Right lobe of liver (tissue), 6 donors: ENCODE measurements at regions not wholly inside any gene's neighbourhood (a gene's known extent, or its start where the extent isn't known, plus 50 kb on each side); places are given as distances from the start of the nearest gene placed in this dataset.

Experiments used
- ATAC-seq, 4 donors: fragments of 200-7000 bp; cut with Tn5 transposase; one replicate each; pipeline ENCODE4 v1.9.1; 2020; ENCODE audit warnings: mild to moderate bottlenecking in 4 of 4, moderate library complexity in 4 of 4
- DNase-seq, 3 donors: peaks; one replicate each; pipeline ENCODE4 v3.0.0-alpha.2; 2020
- H3K27ac ChIP-seq, 3 donors: fragments of 200-600 bp; one replicate each; pipeline ENCODE4 v1.8.0; 2022
- H3K27me3 ChIP-seq, 2 donors: fragments of 200-600 bp; one replicate each; pipeline ENCODE4 v1.8.0; 2022
- H3K36me3 ChIP-seq, 4 donors: fragments of 200-600 bp; sonication (generic) in 1 of 4; one replicate each; pipeline versions ENCODE4 v1.5.1 to v1.8.0; 2017 to 2022; ENCODE audit warnings: control low read depth in 1 of 4
- H3K4me1 ChIP-seq, 4 donors: fragments of 200-600 bp; sonication (generic) in 1 of 4; one replicate each; pipeline versions ENCODE4 v1.5.1 to v1.8.0; 2017 to 2022; ENCODE audit warnings: control low read depth in 1 of 4
- H3K4me3 ChIP-seq, 3 donors: fragments of 200-600 bp; one replicate each; pipeline ENCODE4 v1.8.0; 2022
- H3K9me3 ChIP-seq, 4 donors: fragments of 200-600 bp; sonication (generic) in 1 of 4; one replicate each; pipeline versions ENCODE4 v1.5.1 to v1.8.0; 2017 to 2022; ENCODE audit warnings: control low read depth in 1 of 4
- POLR2A ChIP-seq: fragments of 450-650 bp; IDR thresholded peaks from one replicate; pipeline ENCODE4 v1.6.1; 2017; ENCODE audit warnings: antibody characterized with exemption, mild to moderate bottlenecking
- WGBS: methylation state at CpG from one replicate; pipeline ENCODE4 v1.1.6; 2018; ENCODE audit warnings: low coverage, low lambda C conversion rate; ENCODE audit not compliant: insufficient coverage; ENCODE audit errors: missing lambda C conversion rate; 5-methylcytosine and 5-hydroxymethylcytosine counted together
- intact Hi-C, 2 donors: fragments of 100-400 bp; cut with DNase I; formaldehyde crosslinking; loops; one replicate each; pipeline versions ENCODE4 v1.11.2 to v1.14.1; 2022
- TF ChIP-seq, protein P1 (sequence below), 4 donors: fragments of 200-600 bp in 3 of 4; fragments of 450-650 bp in 1 of 4; IDR thresholded peaks; one replicate each; pipeline versions ENCODE4 v1.5.1 to v1.8.0; 2016 to 2022; ENCODE audit warnings: antibody characterized with exemption in 4 of 4, mild to moderate bottlenecking in 2 of 4
- donor health status: DM: no; HTN: yes; CAD: no.
- donor health status: DM: no; HTN: no; CAD: no.
- donor health status: DM: no; HTN: no; CAD: no.
- donor health status: DM: no; HTN: yes; CAD: no.
- donor health status: DM: no; HTN: yes; CAD: no.

- no peaks in the 10 kb centered on the region for H3K9me3 ChIP-seq
- no peaks in the 10 kb centered on the region for H3K27me3 ChIP-seq
- intact Hi-C loops, result no loop called here
- DNase-seq, result no peak
- ATAC-seq, result no peak
- no peak overlapping the region for H3K27ac ChIP-seq
- TF ChIP-seq, protein P1, sequence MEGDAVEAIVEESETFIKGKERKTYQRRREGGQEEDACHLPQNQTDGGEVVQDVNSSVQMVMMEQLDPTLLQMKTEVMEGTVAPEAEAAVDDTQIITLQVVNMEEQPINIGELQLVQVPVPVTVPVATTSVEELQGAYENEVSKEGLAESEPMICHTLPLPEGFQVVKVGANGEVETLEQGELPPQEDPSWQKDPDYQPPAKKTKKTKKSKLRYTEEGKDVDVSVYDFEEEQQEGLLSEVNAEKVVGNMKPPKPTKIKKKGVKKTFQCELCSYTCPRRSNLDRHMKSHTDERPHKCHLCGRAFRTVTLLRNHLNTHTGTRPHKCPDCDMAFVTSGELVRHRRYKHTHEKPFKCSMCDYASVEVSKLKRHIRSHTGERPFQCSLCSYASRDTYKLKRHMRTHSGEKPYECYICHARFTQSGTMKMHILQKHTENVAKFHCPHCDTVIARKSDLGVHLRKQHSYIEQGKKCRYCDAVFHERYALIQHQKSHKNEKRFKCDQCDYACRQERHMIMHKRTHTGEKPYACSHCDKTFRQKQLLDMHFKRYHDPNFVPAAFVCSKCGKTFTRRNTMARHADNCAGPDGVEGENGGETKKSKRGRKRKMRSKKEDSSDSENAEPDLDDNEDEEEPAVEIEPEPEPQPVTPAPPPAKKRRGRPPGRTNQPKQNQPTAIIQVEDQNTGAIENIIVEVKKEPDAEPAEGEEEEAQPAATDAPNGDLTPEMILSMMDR (IDR thresholded peaks at IDR 0.05), result no peak
- TF ChIP-seq POLR2A, result no peak
- H3K4me3 ChIP-seq, result no peak overlapping the region
- no peaks in the 10 kb centered on the region for H3K36me3 ChIP-seq
- H3K4me1 ChIP-seq, result no peaks in the 10 kb centered on the region
- 50% methylated on average over 6 of the region's 6 CpGs for WGBS
Observed at GRCh38 chr18:73683409-73684238, 464.0 kb downstream of the FBXO15 start.

GRCh38 chr18:73681912-73682311 is 465.7 kb downstream of the FBXO15 start:
- no peaks in the 10 kb centered on the region for H3K27me3 ChIP-seq
- no peaks in the 10 kb centered on the region for H3K36me3 ChIP-seq
- H3K27ac ChIP-seq, result no peak overlapping the region
- H3K4me1 ChIP-seq, result no peaks in the 10 kb centered on the region
- H3K4me3 ChIP-seq, result no peak overlapping the region
- H3K9me3 ChIP-seq, result no peaks in the 10 kb centered on the region
- intact Hi-C loops, result no loop called here
- DNase-seq (no peak), ATAC-seq (no peak)
- TF ChIP-seq, protein P1 (IDR thresholded peaks at IDR 0.05), result no peak
- TF ChIP-seq POLR2A, result no peak
- 35% methylated on average over 2 of the region's 3 CpGs for WGBS

DNA sequence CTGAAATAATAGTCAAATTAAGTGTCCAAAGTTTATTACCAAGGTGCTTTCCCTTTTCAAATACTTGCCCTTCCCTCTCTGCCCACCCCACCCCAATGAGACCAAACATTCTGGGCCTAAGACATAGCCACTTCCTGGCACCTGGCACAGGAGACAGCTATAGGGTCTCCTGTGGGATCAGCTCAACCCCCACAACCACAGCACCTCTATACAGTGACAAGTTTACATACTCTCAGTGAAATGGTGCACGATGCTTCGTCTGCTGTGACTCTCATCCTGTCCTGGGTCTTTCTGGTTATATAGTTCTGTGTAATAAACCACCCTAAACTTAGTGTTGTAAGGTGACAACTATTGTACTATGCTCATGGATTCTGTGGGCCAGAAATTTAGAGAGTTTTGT is 466.2 kb downstream of the FBXO15 start:
- ATAC-seq (no peak), DNase-seq (no peak)
- no peak overlapping the region for H3K4me3 ChIP-seq
- no peaks in the 10 kb centered on the region for H3K4me1 ChIP-seq
- H3K9me3 ChIP-seq, result no peaks in the 10 kb centered on the region
- 30% methylated on average over 2 of the region's 2 CpGs for WGBS
- H3K27ac ChIP-seq, result no peak overlapping the region
- intact Hi-C loops, result no loop called here
- H3K36me3 ChIP-seq, result no peaks in the 10 kb centered on the region
- TF ChIP-seq, protein P1 (IDR thresholded peaks at IDR 0.05), result no peak
- TF ChIP-seq POLR2A, result no peak
- H3K27me3 ChIP-seq, result no peaks in the 10 kb centered on the region

GRCh38 chr18:73679941-73680712 is 467.5 kb downstream of the FBXO15 start:
- Histone ChIP-seq H3K4me3 (no peak overlapping the region), H3K4me1 (no peaks in the 10 kb centered on the region), H3K9me3 (no peaks in the 10 kb centered on the region), H3K27me3 (no peaks in the 10 kb centered on the region), H3K27ac (no peak overlapping the region), H3K36me3 (no peaks in the 10 kb centered on the region)
- DNase-seq (no peak), ATAC-seq (no peak)
- TF ChIP-seq POLR2A, result no peak
- TF ChIP-seq, protein P1 (IDR thresholded peaks at IDR 0.05), result no peak
- 71% methylated on average over 8 of the region's 8 CpGs for WGBS
- intact Hi-C loops, result no loop called here
